HuH-7.5 (cell line): ENCODE measurements at regions not wholly inside any gene's neighbourhood (a gene's known extent, or its start where the extent isn't known, plus 50 kb on each side); places are given as distances from the start of the nearest gene placed in this dataset.

Experiments used
- DNase-seq: peaks from one replicate; pipeline ENCODE4 v3.0.0; 2011; ENCODE audit warnings: low spot score

- no peak for DNase-seq
Observed at GRCh38 chrX:10047631-10048030, 80.5 kb downstream of the CLDN34 start.

DNA sequence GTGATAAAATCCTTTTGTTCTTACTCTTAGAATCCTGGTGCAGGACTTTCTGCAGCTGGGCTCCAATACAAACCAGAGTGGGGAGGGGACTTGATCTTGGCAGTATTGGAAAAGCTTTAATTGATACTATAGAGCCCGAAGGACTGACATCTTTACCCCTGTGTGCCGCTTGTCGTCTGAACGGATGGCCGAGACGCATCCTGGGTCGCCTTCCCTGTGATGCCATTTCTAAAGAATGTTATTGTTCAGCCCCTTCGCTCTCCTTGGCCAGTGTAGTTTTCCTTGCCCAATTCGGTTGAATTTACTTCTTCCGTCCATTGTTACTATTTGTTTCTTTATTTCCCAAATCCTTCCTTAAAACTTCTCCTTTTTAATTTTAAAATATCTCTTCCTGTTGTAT lies 80.9 kb downstream of the CLDN34 start:
- no peak for DNase-seq

- DNase-seq: no peak
Observed at GRCh38 chrX:10048707-10049106, 81.5 kb downstream of the CLDN34 start.

- no peak for DNase-seq
Observed at GRCh38 chrX:10049236-10049635, 82.1 kb downstream of the CLDN34 start.

DNA sequence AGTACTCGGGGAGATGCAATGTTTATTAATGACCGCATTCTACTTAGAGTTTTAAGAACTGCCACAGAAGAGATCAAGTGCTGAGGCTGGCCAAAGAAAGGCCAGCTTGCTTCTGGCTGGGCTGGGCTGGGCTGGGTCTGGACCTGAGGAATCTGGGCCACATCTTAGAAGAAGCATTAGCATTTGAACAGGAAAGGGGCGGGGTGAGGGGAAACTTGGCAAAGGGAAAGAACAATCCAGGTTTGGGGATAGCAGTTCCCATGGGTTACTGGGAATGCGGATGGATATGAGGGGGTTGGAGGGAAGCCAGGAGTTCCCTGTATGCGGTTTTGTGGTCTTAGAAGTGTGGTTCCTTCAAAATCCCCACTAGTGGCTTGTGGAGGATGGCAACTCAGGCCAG lies 83.3 kb downstream of the CLDN34 start:
- DNase-seq: no peak

GRCh38 chrX:10051866-10052480 lies 84.8 kb downstream of the CLDN34 start:
- DNase-seq: no peak

DNA sequence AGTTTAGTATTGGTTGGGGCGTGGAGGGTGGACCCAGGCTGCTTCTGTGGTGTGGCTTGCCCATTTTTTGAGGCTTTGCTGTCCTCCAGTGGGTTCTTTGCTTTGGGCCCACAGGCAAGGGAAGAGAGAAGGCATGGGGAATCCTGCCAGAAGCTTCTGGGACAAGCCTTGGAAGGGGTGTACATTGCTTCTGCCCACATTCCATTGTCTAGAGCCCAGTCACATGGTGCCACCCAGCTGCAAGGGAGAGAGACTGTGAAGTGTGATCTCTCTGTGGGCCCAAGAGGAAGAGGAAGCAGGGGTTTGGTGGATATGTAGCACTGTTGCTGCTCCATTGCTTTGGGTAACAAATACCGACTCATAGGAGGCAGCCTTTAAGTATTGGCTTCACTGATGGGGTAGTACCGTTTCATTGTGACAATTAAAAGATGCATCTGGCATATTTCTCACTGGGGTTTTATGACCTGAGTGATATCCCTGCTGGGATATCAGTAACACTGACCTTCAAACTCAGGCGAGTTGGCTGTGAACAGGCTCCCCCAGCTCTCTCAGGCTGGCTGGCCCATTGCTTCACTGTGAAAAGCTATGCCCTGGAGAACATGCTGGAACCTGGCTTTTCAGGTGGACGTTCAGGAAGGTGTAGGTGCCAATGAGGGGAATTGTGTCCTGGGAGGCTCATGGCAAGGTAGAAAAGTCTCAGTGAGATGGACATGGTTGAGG lies 85.9 kb downstream of the CLDN34 start:
- DNase-seq: no peak

GRCh38 chrX:10054396-10054795 lies 87.2 kb downstream of the CLDN34 start:
- DNase-seq: no peak

GRCh38 chrX:10055430-10055829 lies 88.3 kb downstream of the CLDN34 start:
- no peak for DNase-seq

DNA sequence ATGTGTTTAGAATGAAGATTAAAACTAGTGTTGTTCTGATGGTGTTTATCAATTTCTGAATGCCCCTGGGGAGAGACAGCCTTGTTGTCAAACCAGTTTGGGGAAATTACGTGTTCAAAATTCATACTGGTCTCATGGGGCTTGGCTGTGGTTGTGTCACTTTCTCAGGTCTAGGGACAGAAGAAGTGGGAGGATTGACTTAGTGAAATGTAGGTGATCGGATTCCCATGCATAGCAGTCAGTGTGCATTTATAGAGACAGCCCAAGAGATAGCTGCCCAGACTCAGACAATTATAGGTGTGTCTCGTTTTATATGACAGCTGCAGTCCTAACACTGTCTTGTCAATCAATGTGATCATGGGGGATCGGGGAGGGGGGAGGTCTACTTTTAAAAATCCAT lies 94.4 kb upstream of the CLCN4 start:
- DNase-seq: no peak

GRCh38 chrX:10062980-10063379 lies 93.8 kb upstream of the CLCN4 start:
- no peak for DNase-seq

- no peak for DNase-seq
Observed at GRCh38 chrX:10064736-10065135, 92.0 kb upstream of the CLCN4 start.

GRCh38 chrX:10070714-10071436 lies 85.9 kb upstream of the CLCN4 start:
- DNase-seq: no peak

DNA sequence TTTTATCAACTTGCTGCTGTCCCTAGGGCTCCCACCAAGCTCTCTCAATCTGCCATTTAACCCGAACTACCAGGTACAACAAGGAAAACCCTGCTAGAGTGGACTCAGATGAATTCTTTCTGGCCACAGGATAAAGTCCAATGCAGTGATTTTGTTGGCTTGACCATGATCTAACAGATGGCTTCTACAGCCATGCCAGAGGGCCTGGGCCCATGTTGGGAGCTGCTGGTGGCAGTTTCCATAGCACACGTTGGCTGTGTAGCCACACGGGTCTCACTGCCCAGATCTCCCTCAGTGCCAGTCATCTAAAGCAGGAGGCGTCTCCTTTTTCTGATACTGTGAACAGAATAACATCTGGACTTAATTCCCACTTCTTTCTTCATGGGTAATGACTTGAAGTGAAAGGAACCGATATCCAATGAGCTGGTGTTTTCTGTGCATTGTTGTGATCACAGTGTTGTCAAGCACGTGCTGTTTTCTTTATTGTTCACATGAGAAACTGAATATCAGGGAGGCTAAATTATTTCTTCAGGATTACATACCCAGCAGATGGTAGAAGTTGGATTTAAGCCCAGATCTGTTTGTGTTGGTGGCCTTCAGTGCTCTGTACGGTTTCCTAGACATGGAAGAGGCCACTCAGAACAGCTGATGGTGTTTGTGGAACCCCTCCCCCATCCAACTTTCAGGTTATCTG lies 85.2 kb upstream of the CLCN4 start:
- no peak for DNase-seq

- no peak for DNase-seq
Observed at GRCh38 chrX:10072786-10073568, 83.8 kb upstream of the CLCN4 start.

- no peak for DNase-seq
Observed at GRCh38 chrX:10073671-10074070, 83.1 kb upstream of the CLCN4 start.

- no peak for DNase-seq
Observed at GRCh38 chrX:10074241-10074941, 82.4 kb upstream of the CLCN4 start.

GRCh38 chrX:10076765-10077164 lies 80.0 kb upstream of the CLCN4 start:
- DNase-seq: no peak

- no peak for DNase-seq
Observed at GRCh38 chrX:10077425-10078188, 79.2 kb upstream of the CLCN4 start.

GRCh38 chrX:10078266-10078665 lies 78.5 kb upstream of the CLCN4 start:
- DNase-seq: no peak

- DNase-seq: no peak
Observed at GRCh38 chrX:10079231-10079630, 77.5 kb upstream of the CLCN4 start.
